Osteocyte (in vitro differentiated cells): ENCODE measurements at regions not wholly inside any gene's neighbourhood (a gene's known extent, or its start where the extent isn't known, plus 50 kb on each side); places are given as distances from the start of the nearest gene placed in this dataset.

Source experiments
- DNase-seq: peaks from one replicate; pipeline ENCODE4 v3.0.0; 2021; ENCODE audit warnings: mixed read lengths; ENCODE audit not compliant: unreplicated experiment; ENCODE audit errors: extremely low spot score
- H3K27ac Mint-ChIP-seq: one replicate; pipeline ENCODE4 v1.8.0; 2021; ENCODE audit warnings: mild to moderate bottlenecking, mixed read lengths; ENCODE audit not compliant: unreplicated experiment
- H3K27me3 Mint-ChIP-seq: one replicate; pipeline ENCODE4 v1.8.0; 2021; ENCODE audit warnings: mixed read lengths; ENCODE audit not compliant: unreplicated experiment
- H3K36me3 Mint-ChIP-seq: one replicate; pipeline ENCODE4 v1.8.0; 2021; ENCODE audit warnings: mixed read lengths; ENCODE audit not compliant: unreplicated experiment
- H3K4me1 Mint-ChIP-seq: one replicate; pipeline ENCODE4 v1.8.0; 2021; ENCODE audit warnings: mixed read lengths; ENCODE audit not compliant: unreplicated experiment
- H3K4me3 Mint-ChIP-seq: one replicate; pipeline ENCODE4 v1.8.0; 2021; ENCODE audit warnings: mild to moderate bottlenecking, moderate library complexity, mixed read lengths; ENCODE audit not compliant: unreplicated experiment
- H3K9me3 Mint-ChIP-seq: one replicate; pipeline ENCODE4 v1.8.0; 2021; ENCODE audit warnings: mixed read lengths; ENCODE audit not compliant: unreplicated experiment
- CTCF ChIP-seq: fragments of 200-600 bp; sonication (generic); IDR thresholded peaks from 2 replicates; pipeline ENCODE4 v1.5.0; 2021; ENCODE audit warnings: antibody characterized with exemption, mild to moderate bottlenecking, moderate library complexity

- no peak overlapping the region for H3K4me3 Mint-ChIP-seq
- H3K4me1 Mint-ChIP-seq, result peaks cover 21% of the 10 kb centered on the region
- TF ChIP-seq CTCF, result no peak
- DNase-seq, result no peak
- H3K27me3 Mint-ChIP-seq, result no peaks in the 10 kb centered on the region
- H3K27ac Mint-ChIP-seq, result no peak overlapping the region
- no peaks in the 10 kb centered on the region for H3K36me3 Mint-ChIP-seq
- peaks cover 7% of the 10 kb centered on the region for H3K9me3 Mint-ChIP-seq
Measured at GRCh38 chr2:206218796-206219499, 55.5 kb upstream of the ZDBF2 start.

GRCh38 chr2:206219957-206220356 is 54.5 kb upstream of the ZDBF2 start:
- Mint-ChIP-seq H3K9me3 (peaks cover 7% of the 10 kb centered on the region), H3K4me3 (no peak overlapping the region), H3K27ac (no peak overlapping the region), H3K27me3 (no peaks in the 10 kb centered on the region), H3K4me1 (peaks cover 21% of the 10 kb centered on the region), H3K36me3 (no peaks in the 10 kb centered on the region)
- no peak for DNase-seq
- TF ChIP-seq CTCF, result no peak

DNA sequence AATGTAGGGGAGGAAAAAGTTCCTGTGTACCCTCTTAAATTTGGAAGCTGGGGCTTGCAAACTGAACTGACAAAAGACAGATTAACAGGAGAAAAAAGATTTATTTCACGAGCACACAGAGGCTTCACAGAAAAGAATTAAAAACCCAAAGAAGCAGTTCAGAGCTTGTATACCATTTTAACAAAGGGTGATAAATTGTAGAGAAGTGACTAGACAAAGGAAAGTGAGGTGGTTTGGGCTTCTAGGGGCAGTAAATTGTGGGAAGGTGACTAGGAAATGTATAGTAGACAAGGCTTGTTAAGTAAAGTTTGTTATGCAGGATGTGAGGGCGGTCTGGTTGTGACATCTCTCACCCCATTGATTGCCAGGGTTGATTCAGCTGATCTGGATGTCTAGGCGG is 53.5 kb upstream of the ZDBF2 start:
- Mint-ChIP-seq H3K27ac (no peak overlapping the region), H3K36me3 (no peaks in the 10 kb centered on the region), H3K27me3 (no peaks in the 10 kb centered on the region), H3K4me1 (peaks cover 21% of the 10 kb centered on the region), H3K4me3 (no peak overlapping the region), H3K9me3 (peaks cover 7% of the 10 kb centered on the region)
- no peak for TF ChIP-seq CTCF
- DNase-seq, result no peak
